Epidermal melanocyte (primary cell): ENCODE measurements at regions not wholly inside any gene's neighbourhood (a gene's known extent, or its start where the extent isn't known, plus 50 kb on each side); places are given as distances from the start of the nearest gene placed in this dataset.

Experiments used
- DNase-seq: peaks from one replicate; pipeline ENCODE4 v3.0.0; 2011; ENCODE audit warnings: low spot score; ENCODE audit not compliant: insufficient read length

GRCh38 chr1:244192325-244192724 lies 141.2 kb downstream of the ZBTB18 start:
- no peak for DNase-seq

GRCh38 chr1:244196571-244197285 lies 145.6 kb downstream of the ZBTB18 start:
- no peak for DNase-seq

GRCh38 chr1:244197851-244198375 lies 146.8 kb downstream of the ZBTB18 start:
- DNase-seq = no peak

- DNase-seq = no peak
These were observed 148.8 kb downstream of the ZBTB18 start for GRCh38 chr1:244199902-244200301.

GRCh38 chr1:244200596-244200995 lies 149.5 kb downstream of the ZBTB18 start:
- DNase-seq = no peak

DNA sequence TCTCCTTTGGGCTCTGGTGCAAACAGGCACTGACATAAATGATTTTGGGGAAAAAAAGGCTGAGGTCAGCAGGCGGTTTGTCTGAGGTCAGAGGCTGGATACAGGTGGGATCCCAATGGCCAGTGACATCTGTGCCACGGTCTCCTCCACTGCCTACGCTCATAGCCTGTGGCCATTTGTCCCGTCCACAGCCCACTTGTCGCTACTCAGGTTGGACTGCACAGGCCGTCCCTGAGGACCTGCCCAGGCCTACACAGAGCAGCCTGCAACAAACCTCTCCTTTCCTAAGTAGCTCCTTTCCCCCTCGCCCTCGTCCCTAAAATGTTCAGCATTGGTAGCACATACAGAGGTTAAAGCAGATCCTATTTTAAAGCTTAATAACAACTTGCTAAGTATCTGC lies 150.7 kb downstream of the ZBTB18 start:
- DNase-seq = no peak

DNA sequence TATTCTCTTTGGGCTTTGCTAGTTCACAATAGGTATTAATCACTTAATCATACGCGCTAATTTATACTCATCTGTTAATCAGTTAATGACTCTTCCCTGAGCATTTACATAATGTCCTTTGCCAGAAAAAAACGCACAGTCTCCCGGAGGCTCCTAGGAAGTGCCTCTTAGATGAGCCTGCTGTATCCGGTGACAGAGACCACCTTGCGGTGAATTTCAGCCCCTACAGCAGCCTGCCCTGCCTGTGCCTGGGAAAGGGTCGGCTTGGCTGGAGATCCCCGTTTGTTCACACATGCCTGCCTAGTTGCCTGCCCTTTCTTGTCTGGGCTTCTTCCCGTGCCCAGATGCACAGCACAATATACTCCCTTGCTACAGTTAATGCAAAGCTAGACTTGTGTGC lies 152.9 kb downstream of the ZBTB18 start:
- DNase-seq = no peak

DNA sequence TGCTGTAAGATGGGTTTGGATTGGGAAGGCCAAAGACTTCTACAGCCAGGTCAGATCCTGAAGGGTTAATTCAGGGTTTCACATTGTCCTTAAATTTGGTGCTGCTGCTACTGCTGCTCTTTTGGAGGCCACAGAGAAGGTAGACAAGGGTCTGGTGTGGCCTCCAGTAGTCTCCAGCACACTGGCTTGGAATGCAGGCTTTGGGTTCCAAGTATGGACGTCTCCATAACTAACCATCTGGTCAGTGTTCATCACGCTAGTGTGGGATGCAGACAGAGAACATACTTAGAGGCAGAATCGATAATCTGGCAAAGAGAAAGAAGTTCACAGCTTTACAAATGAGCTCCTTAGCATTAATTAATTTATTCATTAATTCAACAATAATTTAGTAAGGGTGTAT lies 154.1 kb downstream of the ZBTB18 start:
- DNase-seq = no peak

- no peak for DNase-seq
These were observed 154.8 kb downstream of the ZBTB18 start for GRCh38 chr1:244205906-244206305.

DNA sequence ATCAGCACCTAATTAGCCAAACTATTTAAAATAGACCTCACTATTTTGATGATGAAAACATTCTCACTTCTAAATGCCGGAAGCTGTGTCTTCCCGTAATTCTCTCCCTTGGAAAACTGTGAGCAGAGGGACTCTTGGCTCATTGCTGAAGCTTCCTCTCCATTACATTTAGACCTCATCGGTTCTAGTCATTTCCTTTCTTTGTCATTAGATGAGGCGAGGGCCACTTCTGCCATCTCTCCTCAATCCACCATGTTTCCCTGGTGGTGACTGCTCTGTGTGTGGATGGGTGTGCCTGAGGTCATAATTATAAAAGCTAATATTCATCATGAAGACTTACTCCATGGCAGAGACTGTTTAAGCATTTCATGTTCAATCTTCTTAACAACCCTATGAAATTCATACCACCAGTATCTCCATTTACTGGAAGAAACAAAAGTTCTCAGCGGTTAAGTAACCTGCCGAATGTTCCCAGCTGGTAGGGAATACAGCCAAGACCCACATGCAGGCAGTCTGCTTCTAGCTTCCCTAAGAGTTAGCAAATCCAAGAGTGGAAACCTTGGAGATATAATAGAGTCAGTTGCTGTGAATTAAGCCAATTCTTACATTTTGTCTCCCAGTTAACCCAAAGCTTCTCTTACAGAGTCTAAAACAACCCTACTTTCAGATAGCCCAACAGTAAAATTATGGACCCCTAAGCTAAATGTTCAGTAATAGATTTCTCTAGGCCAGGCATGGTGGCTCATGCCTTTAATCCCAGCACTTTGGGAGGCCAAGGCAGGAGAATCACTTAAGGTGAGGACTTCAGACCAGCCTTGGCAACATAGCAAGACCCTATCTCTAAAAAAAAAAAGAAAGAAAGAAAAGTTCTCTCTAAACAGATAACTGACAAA lies 156.2 kb downstream of the ZBTB18 start:
- DNase-seq = no peak

DNA sequence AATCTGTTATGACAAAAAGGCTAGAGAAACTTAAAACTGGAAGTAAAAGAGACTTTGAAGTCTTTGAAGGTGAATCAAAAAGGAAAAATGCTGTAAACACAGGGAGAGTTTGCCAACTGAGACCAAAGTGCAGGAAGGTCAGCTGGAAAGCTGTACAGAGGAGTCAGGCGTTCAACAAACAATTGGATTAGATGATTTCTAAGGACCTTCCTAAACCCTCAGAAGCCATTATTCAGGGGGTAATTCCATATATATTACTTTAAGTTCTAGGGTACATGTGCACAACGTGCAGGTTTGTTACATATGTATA lies 156.8 kb downstream of the ZBTB18 start:
- no peak for DNase-seq

DNA sequence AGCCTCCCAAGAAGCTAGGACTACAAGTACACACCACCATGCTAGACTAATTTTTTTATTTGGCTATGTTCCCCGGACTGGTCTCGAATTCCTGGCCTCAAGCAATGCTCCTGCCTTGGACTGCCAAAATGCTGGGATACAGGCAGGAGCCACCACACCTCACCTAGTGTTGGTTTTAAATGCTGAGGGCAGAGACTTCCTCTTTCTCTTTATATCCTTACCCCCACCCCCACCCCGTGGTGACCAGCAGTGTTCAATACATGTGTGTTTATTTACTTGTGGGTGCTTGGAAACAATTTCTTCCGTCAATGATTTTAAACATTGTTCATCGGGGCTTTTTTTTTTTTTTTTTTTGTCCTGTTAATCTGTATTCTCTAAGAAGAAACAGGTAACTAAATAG lies 158.9 kb downstream of the ZBTB18 start:
- DNase-seq = no peak

DNA sequence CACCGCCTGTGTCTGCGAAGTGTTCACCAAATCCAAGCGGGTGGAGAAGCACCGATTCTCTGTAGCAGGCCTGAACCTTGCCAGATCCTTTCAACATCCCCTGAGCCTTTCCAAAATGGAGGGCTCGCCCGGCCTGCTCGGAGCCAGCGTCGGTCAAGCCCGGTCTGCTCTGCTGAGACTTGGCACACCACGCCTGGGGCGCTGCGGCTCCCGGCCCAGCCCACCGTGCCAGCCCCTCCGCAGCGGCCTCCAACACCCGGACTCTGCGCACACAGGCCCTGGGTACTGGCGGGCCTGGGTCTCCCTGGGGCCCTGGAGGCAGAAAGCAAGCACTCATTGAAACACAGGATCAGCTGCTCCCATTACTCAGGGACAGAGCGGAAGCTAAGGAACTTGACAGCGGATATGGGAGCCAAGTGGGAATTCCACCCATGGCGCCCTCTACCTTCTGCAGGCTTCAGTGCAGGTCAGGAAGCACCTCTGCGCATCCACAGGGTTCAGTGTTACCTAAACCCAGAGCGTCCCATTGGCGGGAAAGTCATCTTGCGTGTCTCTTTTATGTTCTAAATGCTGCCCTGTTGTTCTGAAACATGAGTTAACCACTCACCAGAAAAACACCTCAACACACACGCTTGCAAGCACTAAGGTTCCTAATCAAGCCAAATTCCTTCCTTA lies 159.9 kb downstream of the ZBTB18 start:
- no peak for DNase-seq

DNA sequence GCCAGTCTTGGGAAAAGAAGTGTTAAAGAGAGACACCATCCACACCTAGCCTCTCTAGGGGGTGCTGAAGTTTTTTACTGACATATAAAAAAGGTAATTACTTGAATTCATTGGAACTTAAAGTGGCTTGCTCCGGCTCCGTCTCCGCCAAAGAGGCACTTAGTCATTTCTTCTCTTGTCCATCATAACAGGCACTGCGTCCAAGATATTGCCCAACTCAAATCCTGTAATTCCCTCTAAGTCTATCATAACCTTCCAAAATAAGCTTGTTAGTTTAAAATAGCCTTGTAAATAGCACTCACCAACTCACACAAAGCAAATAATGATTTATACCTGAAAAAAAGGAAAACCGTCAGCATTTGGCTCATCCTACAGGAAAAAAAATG lies 160.5 kb downstream of the ZBTB18 start:
- no peak for DNase-seq

- no peak for DNase-seq
These were observed 161.1 kb downstream of the ZBTB18 start for GRCh38 chr1:244212219-244212618.

GRCh38 chr1:244212797-244213475 lies 161.9 kb downstream of the ZBTB18 start:
- peak; percentile 45 for DNase-seq

DNA sequence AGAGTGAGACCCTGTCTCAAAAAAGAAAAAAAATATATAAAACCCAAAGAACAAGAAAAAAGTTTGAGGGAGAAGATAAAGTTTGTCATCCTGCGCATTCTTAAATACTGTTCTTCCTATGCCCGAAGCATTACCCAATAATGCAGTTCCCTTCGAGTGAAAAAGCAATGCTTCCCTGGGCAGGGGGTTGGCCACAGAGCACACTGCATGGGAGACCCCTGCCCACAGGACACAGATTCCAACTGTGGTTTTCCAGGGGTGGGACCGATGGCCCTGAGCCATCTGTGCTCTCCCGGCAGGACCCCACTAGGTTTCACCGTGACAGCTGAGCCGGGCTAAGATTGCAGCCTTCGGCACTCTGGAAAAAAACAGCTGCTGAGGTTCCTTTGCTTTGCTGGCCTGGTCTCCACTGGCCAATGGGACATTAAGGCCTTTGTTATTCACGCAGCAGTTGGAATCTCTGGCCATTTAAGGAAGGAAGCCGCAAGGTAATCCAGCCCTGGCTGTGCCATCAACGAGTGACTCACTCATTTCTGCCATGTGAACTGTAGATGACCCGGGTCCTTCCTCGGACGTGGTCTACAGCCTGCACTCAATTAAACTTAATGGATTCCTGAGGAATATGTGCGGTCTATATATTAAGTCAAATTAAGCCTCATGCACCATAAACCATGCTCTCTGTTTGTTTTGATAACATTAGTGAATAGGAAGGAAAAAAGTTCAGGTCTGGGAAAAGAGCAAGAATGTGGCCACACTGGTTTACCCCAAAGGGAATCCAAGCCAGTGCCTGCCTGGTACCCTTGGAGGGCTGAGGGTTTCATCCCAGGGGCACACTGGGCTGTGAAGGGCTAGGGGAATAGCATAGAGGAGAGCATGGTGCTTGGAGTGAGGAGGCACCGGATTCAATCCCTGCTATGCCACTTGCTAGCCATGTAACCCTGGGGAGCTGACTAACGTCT lies 163.2 kb downstream of the ZBTB18 start:
- peak; percentile 78 for DNase-seq

DNA sequence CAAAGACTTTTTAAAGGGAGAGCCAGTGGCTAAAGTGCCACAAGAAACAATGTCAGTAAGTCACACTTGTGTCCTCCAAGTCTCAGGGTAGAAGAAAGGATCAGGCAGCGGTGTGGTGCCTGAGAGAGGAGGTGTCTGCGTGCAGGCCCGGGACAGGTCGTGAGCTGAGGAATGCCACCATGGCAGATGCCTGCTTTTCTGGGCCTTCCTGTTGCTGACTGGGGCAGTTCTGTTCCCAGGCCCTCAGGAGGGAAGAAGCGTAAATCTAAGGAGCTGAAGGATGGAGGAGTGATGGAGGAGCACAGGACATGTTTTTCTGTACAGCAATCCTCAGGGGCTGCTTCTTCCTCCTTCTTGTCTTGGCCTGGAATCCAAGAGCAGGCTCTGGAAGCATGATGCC lies 165.8 kb downstream of the ZBTB18 start:
- DNase-seq = no peak

GRCh38 chr1:244217711-244218110 lies 166.6 kb downstream of the ZBTB18 start:
- DNase-seq = no peak

DNA sequence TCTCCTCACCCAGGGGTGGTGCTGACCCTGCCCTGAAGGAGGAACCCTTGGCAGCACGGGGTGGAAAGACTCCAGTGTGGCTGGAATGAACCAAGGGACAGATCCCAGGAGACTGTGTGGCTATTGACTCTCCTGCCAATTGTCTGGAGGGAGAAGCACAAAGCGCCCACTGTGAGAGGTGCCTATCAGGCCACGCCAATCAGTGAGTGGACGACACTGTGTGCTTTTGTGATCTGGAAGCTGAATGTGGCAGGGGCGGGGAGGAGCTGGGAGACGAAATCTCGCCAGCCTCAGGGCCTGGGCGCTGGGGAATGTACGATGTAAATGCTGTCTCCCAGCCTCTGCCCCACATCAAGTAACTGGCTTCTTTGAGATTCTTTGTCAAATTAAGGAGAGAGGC lies 167.1 kb downstream of the ZBTB18 start:
- no peak for DNase-seq
